IgD-negative memory B cell (primary cell): ENCODE measurements at regions not wholly inside any gene's neighbourhood (a gene's known extent, or its start where the extent isn't known, plus 50 kb on each side); places are given as distances from the start of the nearest gene placed in this dataset.
A peak's percentile ranks its signal among the peaks of the same experiment; 100 is the strongest.
"Not testable (repeated sequence)": the region's sequence is repeated elsewhere in the genome, so short reads cannot be mapped to it uniquely, and the experiment has no call there.

ENCODE experiments used
- H3K27ac Mint-ChIP-seq, 3 donors: one replicate each; pipeline ENCODE4 v1.8.0; 2020 to 2022; ENCODE audit warnings: mild to moderate bottlenecking in 3 of 3, mixed read lengths in 3 of 3, moderate library complexity in 1 of 3
- H3K27me3 Mint-ChIP-seq: one replicate; pipeline ENCODE4 v1.8.0; 2021; ENCODE audit warnings: mixed read lengths
- H3K36me3 Mint-ChIP-seq: one replicate; pipeline ENCODE4 v1.8.0; 2020; ENCODE audit warnings: mild to moderate bottlenecking, mixed read lengths
- H3K4me1 Mint-ChIP-seq, 3 donors: one replicate each; pipeline ENCODE4 v1.8.0; 2020 to 2022; ENCODE audit warnings: mixed read lengths in 3 of 3, mild to moderate bottlenecking in 1 of 3
- H3K4me3 Mint-ChIP-seq, 4 donors: one replicate each; pipeline ENCODE4 v1.8.0; 2020 to 2022; ENCODE audit warnings: mild to moderate bottlenecking in 4 of 4, mixed read lengths in 4 of 4, moderate library complexity in 3 of 4
- H3K9me3 Mint-ChIP-seq, 3 donors: one replicate each; pipeline ENCODE4 v1.8.0; 2020 to 2021; ENCODE audit warnings: mixed read lengths in 3 of 3, mild to moderate bottlenecking in 1 of 3

DNA sequence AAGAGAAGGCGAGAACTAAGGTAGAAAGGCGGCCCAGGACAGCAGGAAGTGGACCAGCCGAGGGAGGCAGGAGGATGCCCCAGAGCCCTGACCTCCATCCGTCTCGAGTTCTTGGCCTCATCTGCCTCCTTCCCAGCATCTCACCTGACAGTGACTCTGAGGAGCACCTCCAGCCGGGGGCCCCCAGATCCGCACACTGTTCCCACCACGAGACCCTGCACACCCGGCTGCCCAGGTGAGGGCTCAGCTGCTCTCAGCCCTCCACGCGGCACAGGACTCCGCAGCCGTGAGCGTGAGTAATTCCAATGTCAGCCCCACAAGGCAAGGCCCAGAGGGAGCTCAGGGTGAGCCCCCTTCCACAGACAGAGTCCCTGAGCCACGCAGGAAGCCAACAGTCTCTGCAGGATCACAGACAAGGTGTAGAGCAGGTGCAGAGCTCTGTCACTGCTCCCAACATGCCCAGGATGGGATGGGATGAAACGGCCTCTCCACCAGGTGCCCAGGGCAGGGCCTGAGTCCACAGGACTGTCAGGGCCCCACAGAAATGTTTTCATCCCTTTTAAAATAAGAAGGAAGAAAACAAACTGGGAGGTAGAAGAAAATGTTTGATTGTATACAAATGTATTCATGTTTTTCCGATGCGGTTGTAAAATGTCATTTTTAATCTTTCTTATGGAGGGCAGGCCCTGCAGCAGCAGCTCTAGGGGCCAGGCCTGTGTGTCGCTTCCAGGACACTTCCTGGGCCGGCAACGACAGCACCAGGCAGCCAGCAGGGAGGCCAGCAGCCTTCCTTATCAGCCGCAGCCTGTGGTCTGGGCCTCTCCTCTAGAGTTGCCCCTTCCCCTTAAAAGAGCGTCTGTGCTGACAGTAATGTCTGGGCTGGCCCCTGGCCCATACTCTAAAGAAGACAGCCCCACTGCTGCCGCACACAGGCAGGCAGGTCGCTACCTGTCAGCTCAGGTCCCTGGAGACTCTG lies 66.9 kb downstream of the DLL1 start:
- Mint-ChIP-seq H3K36me3 (no peaks in the 10 kb centered on the region), H3K4me3 (no peak overlapping the region), H3K27me3 (peaks cover 3% of the 10 kb centered on the region), H3K27ac (no peak overlapping the region), H3K9me3 (no peaks in the 10 kb centered on the region), H3K4me1 (peaks cover 1 to 5% (median 2%) of the 10 kb centered on the region in 3 donors)

DNA sequence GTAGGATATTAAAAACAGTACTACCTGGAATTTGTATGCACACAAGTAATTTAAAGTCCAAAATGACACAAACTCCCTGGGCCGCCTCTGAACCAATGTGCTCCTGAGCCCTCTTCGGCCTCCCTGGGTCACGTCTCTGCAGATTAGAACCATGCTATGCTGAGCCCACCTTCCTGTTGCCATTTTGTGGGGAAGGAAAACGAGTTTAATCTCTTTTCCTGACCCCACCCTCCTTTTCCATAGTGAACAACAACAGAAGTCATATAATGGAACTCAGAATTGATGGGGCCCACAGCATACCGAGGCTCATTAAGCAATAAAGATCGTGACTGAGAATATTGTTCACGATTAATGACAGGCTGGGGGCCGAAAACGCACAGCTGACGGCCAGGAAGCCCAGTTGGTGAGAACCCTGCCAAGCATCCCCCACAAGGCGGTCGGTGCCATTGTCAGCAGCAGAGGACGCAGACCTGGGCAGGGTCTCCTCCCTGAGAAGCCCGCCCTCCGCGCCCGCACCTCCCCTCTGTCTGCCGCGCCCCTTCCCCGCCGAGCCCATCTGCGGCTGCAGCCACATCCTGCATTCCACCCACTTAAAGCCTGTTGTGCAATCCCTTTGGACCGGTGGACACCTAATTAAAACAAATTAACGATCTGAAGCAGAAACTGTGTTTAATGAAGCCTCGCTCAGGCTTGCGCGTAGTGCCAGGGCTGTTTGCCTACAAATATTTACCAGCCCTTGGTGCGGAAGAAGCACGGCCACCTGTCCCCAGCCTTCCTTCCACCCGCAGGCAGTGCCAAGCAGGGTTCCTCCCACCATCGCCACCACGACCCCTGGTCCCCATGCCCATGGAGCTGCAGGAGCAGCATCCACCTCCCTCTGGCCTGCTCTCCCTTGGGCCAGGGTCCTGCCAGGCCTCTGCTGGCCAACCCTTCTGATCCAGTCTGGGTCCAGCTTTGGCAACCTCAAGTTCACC lies 68.1 kb downstream of the DLL1 start:
- H3K4me3 Mint-ChIP-seq, result no peak overlapping the region
- peaks cover 2% of the 10 kb centered on the region for H3K27me3 Mint-ChIP-seq
- H3K4me1 Mint-ChIP-seq, result peaks cover 1 to 5% (median 2%) of the 10 kb centered on the region in 3 donors
- H3K27ac Mint-ChIP-seq, result no peak overlapping the region
- no peaks in the 10 kb centered on the region for H3K9me3 Mint-ChIP-seq
- H3K36me3 Mint-ChIP-seq, result no peaks in the 10 kb centered on the region

DNA sequence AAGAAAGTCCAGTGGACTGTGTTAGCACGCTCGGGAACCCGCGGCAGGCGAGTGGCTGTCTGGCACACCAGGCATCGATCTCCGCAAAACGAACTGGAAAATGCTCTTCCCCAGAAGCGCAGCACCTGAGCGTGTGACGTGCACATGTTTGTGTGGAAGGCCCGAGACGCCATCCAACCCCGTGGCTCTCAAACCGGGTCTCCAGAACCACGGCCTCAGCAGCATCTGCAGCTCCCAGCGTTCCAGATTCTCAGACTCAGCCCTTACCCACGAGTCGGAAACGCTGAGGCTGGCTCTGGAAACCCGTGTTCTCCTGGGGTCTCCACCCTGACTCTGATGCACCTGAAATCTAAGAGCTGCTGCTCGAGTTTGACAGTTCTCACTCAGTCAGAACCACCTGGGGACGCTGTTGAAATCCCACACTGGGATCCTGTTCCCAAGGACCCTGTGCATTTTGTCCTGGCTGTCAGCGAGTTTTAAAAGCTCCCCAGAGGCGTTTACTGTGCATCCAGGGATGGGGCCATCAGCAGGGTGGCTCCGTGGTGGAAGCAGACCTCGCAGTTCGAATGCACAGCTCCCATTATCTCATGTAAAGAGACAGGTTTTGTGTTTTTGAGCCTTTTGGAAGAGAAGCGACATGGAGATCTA lies 69.0 kb downstream of the DLL1 start:
- Mint-ChIP-seq H3K27ac (no peak overlapping the region), H3K27me3 (peaks cover 2% of the 10 kb centered on the region), H3K9me3 (no peaks in the 10 kb centered on the region), H3K4me3 (no peak overlapping the region), H3K36me3 (no peaks in the 10 kb centered on the region), H3K4me1 (peaks cover 1 to 5% (median 2%) of the 10 kb centered on the region in 3 donors)

DNA sequence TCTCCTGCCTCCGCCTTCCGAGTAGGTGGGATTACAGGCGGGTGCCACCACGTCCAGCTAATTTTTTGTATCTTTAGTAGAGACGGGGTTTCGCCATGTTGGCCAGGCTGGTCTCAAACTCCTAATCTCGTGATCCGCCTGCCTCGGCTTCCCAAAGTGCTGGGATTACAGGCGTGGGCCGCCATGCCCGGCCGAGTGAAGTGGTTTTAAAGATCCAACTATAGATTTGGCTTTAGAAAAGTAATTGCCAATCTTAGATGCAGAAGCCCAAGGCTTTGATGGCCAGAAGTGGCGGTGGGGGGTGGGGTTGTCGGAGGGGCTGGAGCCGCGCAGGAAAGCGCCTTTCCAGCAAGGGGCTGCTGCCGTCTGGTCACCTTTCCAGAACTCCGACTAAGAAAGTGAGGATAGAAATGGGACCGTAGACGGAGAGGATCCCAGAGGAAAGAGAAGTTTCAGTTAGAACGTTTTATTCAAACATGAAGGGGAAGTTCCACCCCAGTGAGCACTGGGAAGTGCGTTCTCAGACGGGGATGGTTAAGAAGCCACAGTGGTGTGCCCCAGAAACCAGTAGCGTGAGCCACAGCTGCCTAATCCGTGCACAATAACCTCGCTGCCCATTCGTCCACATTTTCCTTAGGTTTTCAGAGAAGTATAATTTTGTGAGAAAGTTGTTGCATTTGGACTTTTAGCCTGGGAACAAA lies 69.7 kb downstream of the DLL1 start:
- Mint-ChIP-seq H3K36me3 (no peaks in the 10 kb centered on the region), H3K9me3 (no peaks in the 10 kb centered on the region), H3K27me3 (peaks cover 2% of the 10 kb centered on the region), H3K4me3 (no peak overlapping the region), H3K27ac (no peak overlapping the region), H3K4me1 (peaks cover 1 to 5% (median 2%) of the 10 kb centered on the region in 3 donors)

DNA sequence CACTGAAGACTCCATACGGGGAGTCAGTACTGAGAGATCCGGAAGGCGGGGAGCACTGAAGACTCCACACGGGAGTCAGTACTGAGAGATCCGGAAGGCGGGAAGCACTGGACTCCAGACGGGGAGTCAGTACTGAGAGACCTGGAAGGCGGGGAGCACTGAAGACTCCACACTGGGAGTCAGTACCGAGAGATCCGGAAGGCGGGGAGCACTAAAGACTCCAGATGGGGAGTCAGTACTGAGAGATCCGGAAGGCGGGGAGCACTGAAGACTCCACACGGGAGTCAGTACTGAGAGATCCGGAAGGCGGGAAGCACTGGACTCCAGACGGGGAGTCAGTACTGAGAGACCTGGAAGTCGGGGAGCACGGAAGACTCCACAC lies 77.2 kb downstream of the DLL1 start:
- H3K27ac Mint-ChIP-seq, H3K36me3 Mint-ChIP-seq, H3K4me3 Mint-ChIP-seq, H3K27me3 Mint-ChIP-seq, H3K4me1 Mint-ChIP-seq, H3K9me3 Mint-ChIP-seq: not testable (repeated sequence)

DNA sequence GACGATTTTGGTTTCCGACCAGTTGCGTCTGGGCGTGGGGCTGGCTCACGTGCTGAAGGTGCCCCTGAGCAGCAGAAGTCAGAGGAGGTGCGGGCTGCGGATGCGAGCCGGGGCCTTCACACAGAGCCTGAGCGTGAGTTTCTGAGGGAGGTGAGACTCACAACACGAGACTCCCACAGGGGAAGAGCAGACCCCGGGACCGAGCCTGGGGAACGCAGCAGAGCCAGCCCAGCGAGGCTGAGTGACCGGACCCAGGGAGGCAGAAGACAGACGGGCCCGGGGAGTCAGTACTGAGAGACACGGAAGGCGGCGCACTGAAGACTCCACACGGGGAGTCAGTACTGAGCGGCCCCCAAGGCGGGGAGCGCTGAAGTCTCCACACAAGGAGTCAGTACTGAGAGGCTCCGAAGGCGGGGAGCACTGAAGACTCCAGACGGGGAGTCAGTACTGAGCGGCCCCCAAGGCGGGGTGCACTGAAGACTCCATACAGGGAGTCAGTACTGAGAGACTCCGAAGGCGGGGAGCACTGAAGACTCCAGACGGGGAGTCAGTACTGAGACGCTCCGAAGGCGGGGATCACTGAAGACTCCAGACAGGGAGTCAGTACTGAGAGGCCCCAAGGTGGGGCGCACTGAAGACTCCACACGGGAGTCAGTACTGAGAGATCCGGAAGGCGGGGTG lies 77.8 kb downstream of the DLL1 start:
- Mint-ChIP-seq H3K27ac (no peak overlapping the region), H3K36me3 (no peaks in the 10 kb centered on the region), H3K9me3 (no peaks in the 10 kb centered on the region), H3K27me3 (peaks cover 4% of the 10 kb centered on the region), H3K4me1 (no peaks in the 10 kb centered on the region), H3K4me3 (no peak overlapping the region)

DNA sequence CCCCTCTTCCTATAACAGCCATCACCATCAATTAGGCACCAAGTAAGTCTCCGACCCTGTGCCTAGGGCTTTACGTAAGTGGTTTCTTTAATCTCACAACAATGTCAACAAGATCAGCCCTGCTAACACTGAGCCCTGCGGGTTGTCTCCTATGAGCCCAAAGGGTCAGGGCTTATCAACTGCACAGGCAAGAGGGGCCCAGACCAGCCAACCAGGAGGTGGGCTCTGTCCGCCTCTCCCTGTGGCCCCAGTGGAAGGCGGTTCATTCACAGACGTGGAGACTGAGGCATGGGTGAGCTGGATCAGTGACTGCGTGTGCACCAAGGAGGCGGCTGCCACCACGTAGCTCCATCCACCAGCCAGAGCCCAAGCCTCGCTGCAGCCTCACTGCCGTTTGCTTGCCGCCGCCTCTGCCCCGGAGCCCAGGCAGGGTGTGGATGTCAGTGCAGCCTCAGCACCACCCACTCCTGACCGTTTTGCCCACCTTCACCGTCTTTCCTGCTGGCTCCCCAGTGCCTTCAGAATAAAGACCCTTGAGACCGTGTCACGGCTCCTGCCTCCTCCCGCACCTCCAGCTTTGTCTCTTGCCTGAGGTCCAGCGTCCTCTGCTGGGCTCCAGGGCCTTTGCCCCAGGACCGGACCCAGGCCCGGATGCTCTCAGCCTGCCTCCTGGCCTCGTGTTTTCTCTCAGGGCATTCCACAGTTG lies 78.7 kb downstream of the DLL1 start:
- peaks cover 7% of the 10 kb centered on the region for H3K27me3 Mint-ChIP-seq
- H3K27ac Mint-ChIP-seq, result no peak overlapping the region
- H3K4me3 Mint-ChIP-seq, result no peak overlapping the region
- no peaks in the 10 kb centered on the region for H3K36me3 Mint-ChIP-seq
- no peaks in the 10 kb centered on the region for H3K9me3 Mint-ChIP-seq
- no peaks in the 10 kb centered on the region for H3K4me1 Mint-ChIP-seq

DNA sequence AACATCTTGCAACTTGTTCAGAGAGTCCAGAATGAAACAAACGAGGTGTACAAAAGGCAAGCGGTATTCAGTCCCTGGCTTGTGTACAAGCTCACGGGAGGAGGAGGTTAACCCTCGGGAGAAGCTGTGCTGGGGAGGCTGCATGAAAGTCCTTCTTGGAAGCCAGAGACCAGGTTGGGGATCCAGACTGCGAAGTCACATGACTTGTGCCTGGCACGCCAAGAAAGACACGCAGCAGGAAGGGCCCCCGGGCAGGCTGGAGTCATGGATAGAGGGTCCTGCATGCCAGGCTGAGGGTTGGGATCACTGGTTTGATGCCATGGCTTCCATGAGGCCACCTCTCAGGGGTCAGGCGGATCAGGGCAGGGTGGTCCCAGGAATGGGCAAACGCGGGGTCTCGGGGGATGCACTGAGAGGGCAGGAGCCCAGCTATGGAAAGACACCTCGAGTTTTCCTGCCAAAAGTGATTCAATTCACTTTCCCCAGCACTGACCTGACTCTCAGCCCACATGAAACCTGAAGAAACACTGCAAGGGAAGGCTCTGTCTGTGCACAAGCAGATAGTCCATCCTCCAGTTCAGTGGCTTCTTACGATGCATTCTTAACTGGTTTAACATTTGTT lies 79.4 kb downstream of the DLL1 start:
- Mint-ChIP-seq H3K36me3 (no peaks in the 10 kb centered on the region), H3K4me1 (no peaks in the 10 kb centered on the region), H3K27me3 (peaks cover 7% of the 10 kb centered on the region), H3K27ac (no peak overlapping the region), H3K9me3 (no peaks in the 10 kb centered on the region), H3K4me3 (no peak overlapping the region)

DNA sequence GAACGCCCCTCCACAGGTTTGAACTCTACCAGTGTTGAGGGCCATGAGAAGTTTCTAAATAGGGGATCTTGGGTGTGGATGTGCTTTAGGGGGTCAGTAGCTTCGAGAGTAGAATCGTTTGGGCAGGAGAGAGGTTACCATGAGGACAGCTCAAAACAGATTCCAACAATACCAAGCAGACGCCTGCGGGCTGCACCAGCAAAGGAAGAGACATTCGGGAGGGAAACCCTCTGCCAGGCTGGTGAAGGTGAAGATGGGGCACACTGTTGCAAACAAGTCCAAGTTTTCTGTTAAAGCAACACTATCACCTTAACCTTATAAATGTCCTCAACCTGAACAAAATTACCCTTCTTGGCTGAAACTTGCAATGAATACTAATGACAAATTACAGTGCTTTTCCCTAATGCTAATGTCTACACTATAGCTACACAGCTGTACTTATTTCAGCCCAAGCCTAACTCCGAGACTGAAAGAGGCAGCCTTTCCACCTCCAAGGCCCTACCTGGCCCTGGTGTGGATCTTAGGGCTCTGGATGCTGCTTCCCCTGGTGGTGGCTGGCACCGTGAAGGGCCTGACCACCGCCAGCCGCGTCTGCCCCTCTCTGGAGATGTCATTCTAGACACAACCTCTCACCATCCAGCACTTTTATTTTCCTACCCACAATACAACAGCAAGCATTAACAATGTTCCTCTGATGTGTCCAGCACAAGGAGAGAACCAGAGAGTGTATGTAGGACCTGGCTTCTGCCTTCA lies 80.1 kb downstream of the DLL1 start:
- Mint-ChIP-seq H3K27me3 (peaks cover 7% of the 10 kb centered on the region), H3K36me3 (no peaks in the 10 kb centered on the region), H3K9me3 (peaks cover 0 to 3% (median 0%) of the 10 kb centered on the region in 3 donors), H3K4me1 (no peaks in the 10 kb centered on the region), H3K27ac (peak overlapping the region in 1 of 3 donors; percentile 20), H3K4me3 (peak overlapping the region in 1 of 4 donors; percentile 26)

DNA sequence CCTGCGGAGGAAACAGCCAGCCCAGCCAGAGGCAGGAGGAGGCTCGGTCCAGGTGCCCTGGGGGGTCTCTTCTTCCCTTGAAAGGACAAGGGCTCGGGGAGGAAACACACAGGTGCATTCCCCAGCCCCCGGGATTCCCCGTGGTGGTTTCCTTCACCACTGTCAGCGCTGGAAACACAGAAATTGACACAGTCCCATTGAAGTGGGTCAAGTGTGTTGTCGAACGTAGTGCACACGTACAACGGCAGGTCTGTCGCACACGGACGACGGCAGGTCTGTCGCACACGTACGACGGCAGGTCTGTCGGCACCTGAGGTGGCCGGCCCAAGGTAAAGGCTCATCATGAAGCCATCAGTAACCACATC lies 80.9 kb downstream of the DLL1 start:
- H3K9me3 Mint-ChIP-seq, result peaks cover 0 to 3% (median 3%) of the 10 kb centered on the region in 3 donors
- H3K36me3 Mint-ChIP-seq, result no peaks in the 10 kb centered on the region
- no peaks in the 10 kb centered on the region for H3K4me1 Mint-ChIP-seq
- H3K4me3 Mint-ChIP-seq, result no peak overlapping the region
- H3K27ac Mint-ChIP-seq, result no peak overlapping the region
- H3K27me3 Mint-ChIP-seq, result peaks cover 7% of the 10 kb centered on the region

DNA sequence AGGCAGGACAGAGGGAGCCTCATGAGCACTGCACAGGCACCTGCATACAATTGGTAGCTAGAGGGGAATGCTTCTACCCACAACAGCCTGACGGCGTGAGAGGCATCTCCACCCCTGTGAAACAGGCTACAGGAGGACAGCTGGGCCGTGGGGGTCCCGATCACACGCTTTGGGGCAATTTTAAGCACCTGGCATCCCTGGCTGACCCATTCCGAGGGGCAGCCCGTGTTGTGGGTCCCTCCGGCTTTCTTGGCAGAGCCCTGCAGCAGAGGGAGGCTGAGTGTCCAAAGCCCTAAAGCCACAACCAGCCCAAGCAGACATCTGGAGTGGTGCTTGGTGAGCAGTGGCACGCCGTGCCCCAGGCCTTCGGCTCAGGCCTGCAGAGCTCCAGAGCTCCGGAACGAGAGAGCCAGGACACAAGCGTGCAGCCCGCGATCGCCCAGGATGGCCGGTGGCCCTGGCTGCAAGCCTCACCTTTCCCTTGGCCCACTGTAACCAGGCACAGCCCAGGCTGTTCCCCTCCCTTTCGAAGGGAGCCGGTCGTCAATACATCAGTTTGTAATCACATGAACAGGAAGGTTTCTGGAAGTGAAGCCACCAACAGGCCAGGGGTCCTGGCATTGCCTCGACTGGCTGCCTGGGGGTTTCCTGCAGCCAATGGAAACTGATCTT lies 81.4 kb downstream of the DLL1 start:
- Mint-ChIP-seq H3K27ac (no peak overlapping the region), H3K27me3 (peaks cover 7% of the 10 kb centered on the region), H3K4me1 (no peaks in the 10 kb centered on the region), H3K4me3 (no peak overlapping the region), H3K36me3 (no peaks in the 10 kb centered on the region), H3K9me3 (peaks cover 0 to 5% (median 3%) of the 10 kb centered on the region in 3 donors)

DNA sequence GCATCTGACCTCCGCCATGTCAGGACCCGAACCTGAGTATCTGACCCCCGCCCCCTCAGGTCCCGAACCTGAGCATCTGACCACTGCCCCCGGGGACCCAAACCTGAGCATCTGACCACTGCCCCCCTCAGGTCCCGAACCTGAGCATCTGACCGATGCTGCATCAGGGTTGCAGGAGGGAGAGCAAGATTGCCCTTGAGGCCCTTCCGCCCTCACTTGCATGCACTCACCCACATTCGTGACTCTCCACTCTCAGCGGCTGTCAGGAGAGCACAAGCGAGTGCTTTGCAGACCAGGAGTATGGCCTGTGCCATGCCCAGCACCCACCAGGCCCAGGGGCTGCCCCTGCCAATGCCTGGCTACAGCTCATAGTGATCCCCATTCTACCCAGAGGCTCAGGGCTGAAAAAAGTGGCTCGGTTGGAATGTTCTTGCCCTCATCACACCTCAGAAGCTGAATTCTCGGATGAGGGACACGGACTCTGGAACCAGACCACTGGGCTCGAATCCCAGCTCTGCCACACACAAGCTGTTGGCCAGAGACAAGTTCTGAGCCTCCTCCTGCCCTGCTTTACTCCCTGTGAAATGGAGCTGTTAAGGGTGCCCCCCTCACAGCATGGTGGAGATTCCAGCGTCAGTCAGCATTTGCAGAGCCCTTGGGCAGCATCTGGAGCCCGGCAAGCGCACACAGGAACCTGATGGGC lies 82.1 kb downstream of the DLL1 start:
- H3K4me1 Mint-ChIP-seq, result no peaks in the 10 kb centered on the region
- H3K4me3 Mint-ChIP-seq, result no peak overlapping the region
- H3K27me3 Mint-ChIP-seq, result peaks cover 7% of the 10 kb centered on the region

More for the DNA sequence above, 82.1 kb downstream of the DLL1 start:
- H3K36me3 Mint-ChIP-seq, result no peaks in the 10 kb centered on the region
- peaks cover 0 to 11% (median 8%) of the 10 kb centered on the region in 3 donors for H3K9me3 Mint-ChIP-seq
- no peak overlapping the region for H3K27ac Mint-ChIP-seq
